Fibroblast of skin of right quadriceps (primary cell): ENCODE measurements at regions not wholly inside any gene's neighbourhood (a gene's known extent, or its start where the extent isn't known, plus 50 kb on each side); places are given as distances from the start of the nearest gene placed in this dataset.

ENCODE experiments used
- DNase-seq: peaks from one replicate; pipeline ENCODE4 v3.0.0-alpha.2; 2013

GRCh38 chr13:59476366-59476765 lies 687.4 kb downstream of the DIAPH3 start:
- DNase-seq, result no peak

- DNase-seq, result no peak
These were observed 686.7 kb downstream of the DIAPH3 start for GRCh38 chr13:59477011-59477410.

- peak; percentile 20 for DNase-seq
These were observed 684.8 kb downstream of the DIAPH3 start for GRCh38 chr13:59478908-59479307.

- no peak for DNase-seq
These were observed 684.1 kb downstream of the DIAPH3 start for GRCh38 chr13:59479629-59480028.

- no peak for DNase-seq
These were observed 683.1 kb downstream of the DIAPH3 start for GRCh38 chr13:59480396-59481259.

GRCh38 chr13:59483501-59484145 lies 680.1 kb downstream of the DIAPH3 start:
- DNase-seq, result peak; percentile 21

GRCh38 chr13:59487883-59488282 lies 675.8 kb downstream of the DIAPH3 start:
- DNase-seq, result no peak

GRCh38 chr13:59488436-59488835 lies 675.3 kb downstream of the DIAPH3 start:
- no peak for DNase-seq

- DNase-seq, result no peak
These were observed 673.1 kb downstream of the DIAPH3 start for GRCh38 chr13:59490651-59491050.

GRCh38 chr13:59492030-59492636 lies 671.6 kb downstream of the DIAPH3 start:
- peak; percentile 57 for DNase-seq

GRCh38 chr13:59493436-59493965 lies 670.2 kb downstream of the DIAPH3 start:
- DNase-seq, result no peak

- no peak for DNase-seq
These were observed 669.6 kb downstream of the DIAPH3 start for GRCh38 chr13:59494151-59494550.

- peak; percentile 58 for DNase-seq
These were observed 669.2 kb downstream of the DIAPH3 start for GRCh38 chr13:59494560-59494970.

- no peak for DNase-seq
These were observed 668.4 kb downstream of the DIAPH3 start for GRCh38 chr13:59495299-59495698.

- DNase-seq, result no peak
These were observed 667.7 kb downstream of the DIAPH3 start for GRCh38 chr13:59495936-59496512.

GRCh38 chr13:59497621-59498247 lies 666.0 kb downstream of the DIAPH3 start:
- no peak for DNase-seq

GRCh38 chr13:59501004-59501403 lies 662.7 kb downstream of the DIAPH3 start:
- no peak for DNase-seq

GRCh38 chr13:59504407-59504806 lies 659.3 kb downstream of the DIAPH3 start:
- no peak for DNase-seq

GRCh38 chr13:59510386-59510785 lies 653.3 kb downstream of the DIAPH3 start:
- no peak for DNase-seq

- DNase-seq, result no peak
These were observed 650.0 kb downstream of the DIAPH3 start for GRCh38 chr13:59513686-59514085.

GRCh38 chr13:59514316-59514715 lies 649.4 kb downstream of the DIAPH3 start:
- DNase-seq, result no peak

GRCh38 chr13:59519819-59520218 lies 643.9 kb downstream of the DIAPH3 start:
- DNase-seq, result peak; percentile 3

GRCh38 chr13:59521549-59521948 lies 642.2 kb downstream of the DIAPH3 start:
- no peak for DNase-seq
